GM18511 (cell line): ENCODE measurements at regions not wholly inside any gene's neighbourhood (a gene's known extent, or its start where the extent isn't known, plus 50 kb on each side); places are given as distances from the start of the nearest gene placed in this dataset.
A peak's percentile ranks its signal among the peaks of the same experiment; 100 is the strongest.

Source experiments
- ATAC-seq: cut with Tn5 transposase; IDR thresholded peaks from one replicate; pipeline ENCODE4 v1.9.1; 2021; ENCODE audit warnings: mild to moderate bottlenecking, moderate library complexity; ENCODE audit not compliant: unreplicated experiment

GRCh38 chr5:66306105-66306843 lies 162.2 kb downstream of the SREK1 start:
- ATAC-seq = peak; percentile 80

GRCh38 chr5:66306844-66307315 lies 162.8 kb downstream of the SREK1 start:
- no peak for ATAC-seq

GRCh38 chr5:66307647-66308241 lies 163.6 kb downstream of the SREK1 start:
- peak; percentile 81 for ATAC-seq

- ATAC-seq = no peak
These were observed 168.2 kb downstream of the SREK1 start for GRCh38 chr5:66312266-66312665.

GRCh38 chr5:66315784-66316183 lies 171.7 kb downstream of the SREK1 start:
- ATAC-seq = no peak

- ATAC-seq = no peak
These were observed 178.9 kb downstream of the SREK1 start for GRCh38 chr5:66322786-66323528.

- no peak for ATAC-seq
These were observed 179.4 kb downstream of the SREK1 start for GRCh38 chr5:66323529-66323895.

GRCh38 chr5:66324357-66324756 lies 180.3 kb downstream of the SREK1 start:
- ATAC-seq = no peak

- no peak for ATAC-seq
These were observed 182.2 kb downstream of the SREK1 start for GRCh38 chr5:66326276-66326675.

GRCh38 chr5:66327008-66327407 lies 182.9 kb downstream of the SREK1 start:
- no peak for ATAC-seq

GRCh38 chr5:66329078-66329477 lies 185.0 kb downstream of the SREK1 start:
- ATAC-seq = no peak

GRCh38 chr5:66333192-66333591 lies 189.1 kb downstream of the SREK1 start:
- ATAC-seq = no peak

GRCh38 chr5:66337626-66338226 lies 193.6 kb downstream of the SREK1 start:
- no peak for ATAC-seq

GRCh38 chr5:66338828-66339227 lies 194.7 kb downstream of the SREK1 start:
- ATAC-seq = no peak

GRCh38 chr5:66339896-66340295 lies 195.8 kb downstream of the SREK1 start:
- no peak for ATAC-seq

- no peak for ATAC-seq
These were observed 196.7 kb downstream of the SREK1 start for GRCh38 chr5:66340786-66341185.

- no peak for ATAC-seq
These were observed 198.3 kb downstream of the SREK1 start for GRCh38 chr5:66342341-66342880.

GRCh38 chr5:66343370-66344071 lies 199.4 kb downstream of the SREK1 start:
- ATAC-seq = no peak

GRCh38 chr5:66344544-66344943 lies 200.4 kb downstream of the SREK1 start:
- no peak for ATAC-seq

- ATAC-seq = no peak
These were observed 201.2 kb downstream of the SREK1 start for GRCh38 chr5:66345281-66345680.

- ATAC-seq = no peak
These were observed 202.8 kb downstream of the SREK1 start for GRCh38 chr5:66346869-66347268.
